Neural cell (in vitro differentiated cells): ENCODE measurements at regions not wholly inside any gene's neighbourhood (a gene's known extent, or its start where the extent isn't known, plus 50 kb on each side); places are given as distances from the start of the nearest gene placed in this dataset.

Experiments used
- H2AFZ ChIP-seq: fragments of 200-600, 300-800 bp; sonication (generic), shearing (Covaris generic); 2 replicates; pipeline ENCODE4 v1.6.0; 2014; ENCODE audit warnings: low read depth, mild to moderate bottlenecking, antibody characterized with exemption, low read length, moderate library complexity
- H3F3A ChIP-seq: fragments of 200-600 bp; shearing (Covaris generic); 2 replicates; pipeline ENCODE4 v1.6.1; 2016; ENCODE audit warnings: mild to moderate bottlenecking, moderate library complexity, mixed read lengths, antibody characterized with exemption, low read length; ENCODE audit not compliant: insufficient read depth, poor library complexity, severe bottlenecking
- H3K27ac ChIP-seq: fragments of 200-600, 300-800 bp; sonication (generic), shearing (Covaris generic); 2 replicates; pipeline ENCODE4 v1.5.1; 2014; ENCODE audit warnings: mild to moderate bottlenecking, low read length, moderate library complexity
- H3K27me3 ChIP-seq: fragments of 300-800, 200-600 bp; sonication (generic), shearing (Covaris generic); 2 replicates; pipeline ENCODE4 v1.6.0; 2014; ENCODE audit warnings: mild to moderate bottlenecking, low read depth, low read length, moderate library complexity; ENCODE audit not compliant: insufficient read depth
- H3K36me3 ChIP-seq: fragments of 300-800, 200-600 bp; sonication (generic), shearing (Covaris generic); 2 replicates; pipeline ENCODE4 v1.5.1; 2014; ENCODE audit warnings: mild to moderate bottlenecking, antibody characterized with exemption, low read length, moderate library complexity; ENCODE audit not compliant: insufficient read depth
- H3K4me2 ChIP-seq: fragments of 300-800, 200-600 bp; sonication (generic), shearing (Covaris generic); 2 replicates; pipeline ENCODE4 v1.6.0; 2014; ENCODE audit warnings: mild to moderate bottlenecking, low read length
- H3K4me3 ChIP-seq: fragments of 300-800, 200-600 bp; sonication (generic), shearing (Covaris generic); 2 replicates; pipeline ENCODE4 v1.5.1; 2014; ENCODE audit warnings: mild to moderate bottlenecking, low read length, moderate library complexity
- H3K79me2 ChIP-seq: fragments of 200-600 bp; shearing (Covaris generic); replicated peaks from 2 replicates; pipeline ENCODE4 v1.6.0; 2014; ENCODE audit warnings: mild to moderate bottlenecking, low read length, moderate library complexity; ENCODE audit not compliant: insufficient read depth
- H3K9ac ChIP-seq: fragments of 300-800, 200-600 bp; sonication (generic), shearing (Covaris generic); 2 replicates; pipeline ENCODE4 v1.6.1; 2016; ENCODE audit warnings: mild to moderate bottlenecking, low read length, mixed read lengths
- H3K9me2 ChIP-seq: fragments of 200-600 bp; shearing (Covaris generic); 2 replicates; pipeline ENCODE4 v1.6.1; 2016; ENCODE audit warnings: mild to moderate bottlenecking, low read length, mixed read lengths; ENCODE audit not compliant: insufficient read depth
- H3K9me3 ChIP-seq: fragments of 200-600, 300-800 bp; sonication (generic), shearing (Covaris generic); 2 replicates; pipeline ENCODE4 v1.6.1; 2016; ENCODE audit warnings: mild to moderate bottlenecking, mixed run types, low read length, moderate library complexity, mixed read lengths
- H4K20me1 ChIP-seq: fragments of 200-600 bp; shearing (Covaris generic); 2 replicates; pipeline ENCODE4 v1.6.1; 2016; ENCODE audit warnings: mild to moderate bottlenecking, mixed run types; ENCODE audit not compliant: insufficient read depth
- EP300 ChIP-seq: fragments of 450-650 bp; conservative IDR thresholded peaks from 2 replicates; pipeline ENCODE4 v1.6.1; 2014; ENCODE audit warnings: antibody characterized with exemption, mild to moderate bottlenecking, moderate library complexity; ENCODE audit not compliant: poor library complexity, severe bottlenecking
- EZH2 ChIP-seq: fragments of 200-600, 300-800 bp; shearing (Covaris generic), sonication (generic); IDR thresholded peaks from 2 replicates; pipeline ENCODE4 v1.6.1; 2014; ENCODE audit warnings: antibody characterized with exemption, low read length, borderline replicate concordance, mild to moderate bottlenecking; ENCODE audit not compliant: insufficient read depth, poor library complexity, severe bottlenecking
- MXI1 ChIP-seq: fragments of 450-650 bp; conservative IDR thresholded peaks from 2 replicates; pipeline ENCODE4 v1.6.1; 2014; ENCODE audit warnings: antibody characterized with exemption, mild to moderate bottlenecking; ENCODE audit not compliant: poor library complexity, severe bottlenecking
- POLR2AphosphoS5 ChIP-seq: IDR thresholded peaks from 2 replicates; pipeline ENCODE4 v1.6.1; 2012
- RAD21 ChIP-seq: fragments of 450-650 bp; conservative IDR thresholded peaks from 2 replicates; pipeline ENCODE4 v1.6.1; 2014; ENCODE audit warnings: antibody characterized with exemption, mild to moderate bottlenecking, moderate library complexity
- SMC3 ChIP-seq: fragments of 450-650 bp; conservative IDR thresholded peaks from 2 replicates; pipeline ENCODE4 v1.6.1; 2014; ENCODE audit warnings: antibody characterized with exemption, mild to moderate bottlenecking, moderate library complexity; ENCODE audit not compliant: poor library complexity
- TAF1 ChIP-seq: IDR thresholded peaks from 2 replicates; pipeline ENCODE4 v1.6.1; 2012; ENCODE audit warnings: low read depth
- TF ChIP-seq, protein P1 (sequence below): fragments of 450-650 bp; IDR thresholded peaks from 2 replicates; pipeline ENCODE4 v1.5.1; 2014; ENCODE audit warnings: antibody characterized with exemption, mild to moderate bottlenecking, moderate library complexity; ENCODE audit not compliant: poor library complexity, severe bottlenecking
- TF ChIP-seq, protein P2 (sequence below): IDR thresholded peaks from 2 replicates; pipeline ENCODE4 v1.6.1; 2012; ENCODE audit warnings: borderline replicate concordance

GRCh38 chrX:486325-486724, 99.6 kb upstream of the PPP2R3B start:
- Histone ChIP-seq H3K9me3 (no peaks in the 10 kb centered on the region), H3K27me3 (no peaks in the 10 kb centered on the region), H4K20me1 (no peaks in the 10 kb centered on the region), H3K79me2 (no peaks in the 10 kb centered on the region), H3K9ac (no peak overlapping the region), H3K4me3 (no peak overlapping the region), H2AFZ (no peak overlapping the region), H3F3A (no peaks in the 10 kb centered on the region), H3K4me2 (no peak overlapping the region), H3K27ac (no peak overlapping the region), H3K36me3 (no peaks in the 10 kb centered on the region), H3K9me2 (no peaks in the 10 kb centered on the region)
- TF ChIP-seq, protein P1, sequence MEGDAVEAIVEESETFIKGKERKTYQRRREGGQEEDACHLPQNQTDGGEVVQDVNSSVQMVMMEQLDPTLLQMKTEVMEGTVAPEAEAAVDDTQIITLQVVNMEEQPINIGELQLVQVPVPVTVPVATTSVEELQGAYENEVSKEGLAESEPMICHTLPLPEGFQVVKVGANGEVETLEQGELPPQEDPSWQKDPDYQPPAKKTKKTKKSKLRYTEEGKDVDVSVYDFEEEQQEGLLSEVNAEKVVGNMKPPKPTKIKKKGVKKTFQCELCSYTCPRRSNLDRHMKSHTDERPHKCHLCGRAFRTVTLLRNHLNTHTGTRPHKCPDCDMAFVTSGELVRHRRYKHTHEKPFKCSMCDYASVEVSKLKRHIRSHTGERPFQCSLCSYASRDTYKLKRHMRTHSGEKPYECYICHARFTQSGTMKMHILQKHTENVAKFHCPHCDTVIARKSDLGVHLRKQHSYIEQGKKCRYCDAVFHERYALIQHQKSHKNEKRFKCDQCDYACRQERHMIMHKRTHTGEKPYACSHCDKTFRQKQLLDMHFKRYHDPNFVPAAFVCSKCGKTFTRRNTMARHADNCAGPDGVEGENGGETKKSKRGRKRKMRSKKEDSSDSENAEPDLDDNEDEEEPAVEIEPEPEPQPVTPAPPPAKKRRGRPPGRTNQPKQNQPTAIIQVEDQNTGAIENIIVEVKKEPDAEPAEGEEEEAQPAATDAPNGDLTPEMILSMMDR, result no peak
- no peak for TF ChIP-seq POLR2AphosphoS5
- TF ChIP-seq EZH2, result no peak
- no peak for TF ChIP-seq RAD21
- TF ChIP-seq MXI1, result no peak
- no peak for TF ChIP-seq EP300
- TF ChIP-seq SMC3, result no peak
- no peak for TF ChIP-seq TAF1
- TF ChIP-seq, protein P2, sequence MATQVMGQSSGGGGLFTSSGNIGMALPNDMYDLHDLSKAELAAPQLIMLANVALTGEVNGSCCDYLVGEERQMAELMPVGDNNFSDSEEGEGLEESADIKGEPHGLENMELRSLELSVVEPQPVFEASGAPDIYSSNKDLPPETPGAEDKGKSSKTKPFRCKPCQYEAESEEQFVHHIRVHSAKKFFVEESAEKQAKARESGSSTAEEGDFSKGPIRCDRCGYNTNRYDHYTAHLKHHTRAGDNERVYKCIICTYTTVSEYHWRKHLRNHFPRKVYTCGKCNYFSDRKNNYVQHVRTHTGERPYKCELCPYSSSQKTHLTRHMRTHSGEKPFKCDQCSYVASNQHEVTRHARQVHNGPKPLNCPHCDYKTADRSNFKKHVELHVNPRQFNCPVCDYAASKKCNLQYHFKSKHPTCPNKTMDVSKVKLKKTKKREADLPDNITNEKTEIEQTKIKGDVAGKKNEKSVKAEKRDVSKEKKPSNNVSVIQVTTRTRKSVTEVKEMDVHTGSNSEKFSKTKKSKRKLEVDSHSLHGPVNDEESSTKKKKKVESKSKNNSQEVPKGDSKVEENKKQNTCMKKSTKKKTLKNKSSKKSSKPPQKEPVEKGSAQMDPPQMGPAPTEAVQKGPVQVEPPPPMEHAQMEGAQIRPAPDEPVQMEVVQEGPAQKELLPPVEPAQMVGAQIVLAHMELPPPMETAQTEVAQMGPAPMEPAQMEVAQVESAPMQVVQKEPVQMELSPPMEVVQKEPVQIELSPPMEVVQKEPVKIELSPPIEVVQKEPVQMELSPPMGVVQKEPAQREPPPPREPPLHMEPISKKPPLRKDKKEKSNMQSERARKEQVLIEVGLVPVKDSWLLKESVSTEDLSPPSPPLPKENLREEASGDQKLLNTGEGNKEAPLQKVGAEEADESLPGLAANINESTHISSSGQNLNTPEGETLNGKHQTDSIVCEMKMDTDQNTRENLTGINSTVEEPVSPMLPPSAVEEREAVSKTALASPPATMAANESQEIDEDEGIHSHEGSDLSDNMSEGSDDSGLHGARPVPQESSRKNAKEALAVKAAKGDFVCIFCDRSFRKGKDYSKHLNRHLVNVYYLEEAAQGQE, result no peak

DNA sequence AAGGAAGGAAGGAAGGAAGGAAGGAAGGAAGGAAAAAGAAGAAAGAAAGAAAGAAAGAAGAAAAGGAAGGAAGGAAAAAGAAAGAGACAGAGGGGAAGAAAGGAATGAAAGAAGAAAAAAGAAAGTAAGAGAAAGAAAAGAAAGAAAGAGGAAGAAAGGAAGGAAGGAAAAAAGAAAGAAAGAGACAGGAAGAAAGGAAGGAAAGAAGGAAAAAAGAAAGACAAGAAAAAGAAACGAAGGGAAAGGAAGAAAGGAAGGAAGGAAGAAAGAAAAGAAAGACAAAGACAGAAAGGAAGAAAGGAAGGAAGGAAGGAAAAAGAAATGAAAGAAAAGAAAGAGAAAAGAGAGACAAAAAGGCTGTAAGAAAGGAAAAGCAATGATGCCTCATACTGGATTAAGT, 101.1 kb upstream of the PPP2R3B start:
- Histone ChIP-seq H3K4me2 (no peak overlapping the region), H3K79me2 (no peaks in the 10 kb centered on the region), H3K9me2 (no peaks in the 10 kb centered on the region), H4K20me1 (no peaks in the 10 kb centered on the region), H3K36me3 (no peaks in the 10 kb centered on the region), H3K4me3 (no peak overlapping the region), H3K9ac (no peak overlapping the region), H2AFZ (no peak overlapping the region), H3K27ac (no peak overlapping the region), H3K27me3 (no peaks in the 10 kb centered on the region), H3K9me3 (no peaks in the 10 kb centered on the region), H3F3A (no peaks in the 10 kb centered on the region)
- TF ChIP-seq EZH2 (no peak), TAF1 (no peak), POLR2AphosphoS5 (no peak), MXI1 (no peak), EP300 (no peak), SMC3 (no peak), RAD21 (no peak)
- TF ChIP-seq, protein P1, result no peak
- TF ChIP-seq, protein P2, result no peak
